Heart left ventricle (tissue), 16 donors: ENCODE measurements at regions not wholly inside any gene's neighbourhood (a gene's known extent, or its start where the extent isn't known, plus 50 kb on each side); places are given as distances from the start of the nearest gene placed in this dataset.
A peak's percentile ranks its signal among the peaks of the same experiment; 100 is the strongest.

Experiments
- ATAC-seq, 4 donors: fragments of 200-7000 bp; cut with Tn5 transposase; one replicate each; pipeline ENCODE4 v1.9.1; 2020 to 2022; ENCODE audit warnings: moderate library complexity in 4 of 4, mild to moderate bottlenecking in 3 of 4, moderate number of reproducible peaks in 1 of 4
- DNase-seq, 5 donors: peaks; one replicate each; pipeline ENCODE4 v3.0.0-alpha.2; 2020
- H3K27ac ChIP-seq, 12 donors: fragments of 200-600 bp; sonication (generic) in 4 of 12; one replicate each; pipeline versions ENCODE4 v1.5.0 to v1.8.0; 2016 to 2022; ENCODE audit warnings: mild to moderate bottlenecking in 2 of 12
- H3K27me3 ChIP-seq, 9 donors: fragments of 200-600 bp; sonication (generic) in 2 of 9; one replicate each; pipeline versions ENCODE4 v1.5.1 to v1.8.0; 2016 to 2022; ENCODE audit warnings: mild to moderate bottlenecking in 3 of 9
- H3K36me3 ChIP-seq, 9 donors: fragments of 200-600 bp; sonication (generic) in 2 of 9; one replicate each; pipeline versions ENCODE4 v1.5.0 to v1.8.0; 2018 to 2022; ENCODE audit warnings: mild to moderate bottlenecking in 2 of 9
- H3K4me1 ChIP-seq, 12 donors: fragments of 200-600 bp; sonication (generic) in 4 of 12; one replicate each; pipeline versions ENCODE4 v1.5.0 to v1.8.0; 2016 to 2022; ENCODE audit warnings: mild to moderate bottlenecking in 3 of 12
- H3K4me3 ChIP-seq, 12 donors: fragments of 200-600 bp; sonication (generic) in 4 of 12; one replicate each; pipeline versions ENCODE4 v1.5.0 to v1.8.0; 2017 to 2022; ENCODE audit warnings: mild to moderate bottlenecking in 9 of 12, moderate library complexity in 4 of 12
- H3K9me3 ChIP-seq, 12 donors: fragments of 200-600 bp; sonication (generic) in 4 of 12; one replicate each; pipeline versions ENCODE4 v1.5.0 to v1.8.0; 2016 to 2022; ENCODE audit warnings: mild to moderate bottlenecking in 1 of 12
- CTCF ChIP-seq, 12 donors: fragments of 200-600 bp; sonication (generic) in 4 of 12; IDR thresholded peaks; one replicate each; pipeline versions ENCODE4 v1.5.0 to v1.8.0; 2018 to 2022; ENCODE audit warnings: antibody characterized with exemption in 12 of 12, mild to moderate bottlenecking in 5 of 12
- POLR2A ChIP-seq, 2 donors: fragments of 450-650 bp; IDR thresholded peaks; one replicate each; pipeline ENCODE4 v1.6.1; 2017; ENCODE audit warnings: antibody characterized with exemption in 2 of 2, mild to moderate bottlenecking in 2 of 2, moderate library complexity in 2 of 2
- whole genome bisulfite sequencing, 4 donors: extraction: QIAGEN DNeasy Blood & Tissue Kit in 2 of 4; methylation state at CpG; one replicate each; pipeline versions ENCODE4 v1.1.5 to v1.1.7; 2013 to 2018; 5-methylcytosine and 5-hydroxymethylcytosine counted together
- intact Hi-C, 10 donors: fragments of 100-400 bp; cut with DNase I; formaldehyde crosslinking; loops; one replicate each; pipeline versions ENCODE4 v1.11.1 to v1.14.2; 2022
- donor health status: ischemic (EF 13 %, LVEDD 7.1; RV severe dilation, severe dysfunction).
- donor health status: healthy with polysubstance abuse.
- donor health status: DM: no; HTN: yes; CAD: no.
- donor health status: DM: no; HTN: no; CAD: no.
- donor health status: ischemic (EF 25% LVEDD 6.9; RV normal size, moderate dysfunction).
- donor health status: ischemic (EF 25% LVEDD 5.7; RV mildly dilated, moderate dysfunction).
- donor health status: healthy.
- donor health status: DM: yes; HTN: yes; CAD: no.
- donor health status: ischemic (EF 35%, LVEDD 5.7; RV mildly dilated, moderate dysfunction).
- donor health status: nonischemic (EF 11% LVEDD 7.7; RV severe dilation, severe dysfunction).
- donor health status: DM: yes; HTN: yes; CAD: no.
- donor health status: PGD.
- donor health status: ischemic (EF 29% LVEDD 5.4; RV normal size, mild dysfunction).
- donor health status: nonischemic (EF 23%, LVEDD 6.1; RV moderate dilation, normal function).

GRCh38 chr1:80064524-80064923 lies 1058.0 kb upstream of the ADGRL4 start:
- intact Hi-C loops, result no loop called here
- Histone ChIP-seq H3K27me3 (no peaks in the 10 kb centered on the region), H3K4me1 (no peaks in the 10 kb centered on the region), H3K4me3 (no peak overlapping the region), H3K36me3 (no peaks in the 10 kb centered on the region), H3K27ac (no peak overlapping the region), H3K9me3 (no peaks in the 10 kb centered on the region)
- WGBS, 4 donors, result 61 to 87% (median 73%) methylated on average over 2 of the region's 2 CpGs
- ATAC-seq (no peak), DNase-seq (no peak)
- TF ChIP-seq POLR2A (IDR thresholded peaks at IDR 0.05) (no peak), CTCF (IDR thresholded peaks at IDR 0.05) (no peak)

DNA sequence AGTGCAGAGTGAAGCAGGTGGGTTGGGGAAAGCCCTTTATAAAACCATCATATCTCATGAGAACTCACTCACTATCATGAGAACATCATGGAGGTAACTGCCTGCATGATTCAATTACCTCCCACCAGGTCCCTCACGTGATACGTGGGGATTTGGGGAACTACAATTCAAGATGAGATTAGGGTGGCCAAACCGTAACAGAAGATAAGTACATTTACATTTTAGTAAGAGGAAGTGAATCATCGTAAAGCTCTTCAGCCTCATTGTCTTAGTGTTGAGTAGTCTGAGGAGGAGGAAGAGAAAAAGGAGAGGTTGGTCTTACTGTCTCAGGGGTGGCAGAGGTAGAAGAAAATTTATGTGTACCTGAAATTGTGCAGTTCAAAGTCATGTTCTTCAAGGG lies 1053.4 kb upstream of the ADGRL4 start:
- Histone ChIP-seq H3K27ac (no peak overlapping the region), H3K4me3 (no peak overlapping the region), H3K27me3 (no peaks in the 10 kb centered on the region), H3K4me1 (no peaks in the 10 kb centered on the region), H3K9me3 (no peaks in the 10 kb centered on the region), H3K36me3 (no peaks in the 10 kb centered on the region)
- DNase-seq (no peak), ATAC-seq (no peak)
- no peak for TF ChIP-seq POLR2A (IDR thresholded peaks at IDR 0.05)
- TF ChIP-seq CTCF (IDR thresholded peaks at IDR 0.05), result no peak
- 57 to 72% (median 68%) methylated on average over 4 of the region's 4 CpGs for WGBS, 4 donors
- intact Hi-C loops, result no loop called here

GRCh38 chr1:80056179-80056578 lies 1049.6 kb upstream of the ADGRL4 start:
- DNase-seq (no peak), ATAC-seq (no peak)
- Histone ChIP-seq H3K9me3 (peaks cover 0 to 7% (median 0%) of the 10 kb centered on the region in 12 donors), H3K27ac (no peak overlapping the region), H3K36me3 (no peaks in the 10 kb centered on the region), H3K27me3 (no peaks in the 10 kb centered on the region), H3K4me3 (no peak overlapping the region), H3K4me1 (no peaks in the 10 kb centered on the region)
- intact Hi-C loops, result no loop called here
- no peak for TF ChIP-seq POLR2A (IDR thresholded peaks at IDR 0.05)
- no peak for TF ChIP-seq CTCF (IDR thresholded peaks at IDR 0.05)

- Histone ChIP-seq H3K27ac (no peak overlapping the region), H3K9me3 (peaks cover 0 to 7% (median 0%) of the 10 kb centered on the region in 12 donors), H3K27me3 (no peaks in the 10 kb centered on the region), H3K36me3 (no peaks in the 10 kb centered on the region), H3K4me3 (no peak overlapping the region), H3K4me1 (no peaks in the 10 kb centered on the region)
- intact Hi-C loops, result no loop called here
- no peak for DNase-seq
- no peak for TF ChIP-seq CTCF (IDR thresholded peaks at IDR 0.05)
- TF ChIP-seq POLR2A (IDR thresholded peaks at IDR 0.05), result no peak
- ATAC-seq, result peak in 1 of 4 donors; percentile 7
- WGBS, 4 donors, result 60 to 69% (median 66%) methylated on average over 7 of the region's 7 CpGs
Measured at GRCh38 chr1:80054129-80054528, 1047.6 kb upstream of the ADGRL4 start.
